ENCODE measurements at regions not wholly inside any gene's neighbourhood (a gene's known extent, or its start where the extent isn't known, plus 50 kb on each side); places are given as distances from the start of the nearest gene placed in this dataset.

- TF ChIP-seq POLR2A (IDR thresholded peaks at IDR 0.05) (no peak), CTCF (IDR thresholded peaks at IDR 0.05) (no peak)
Measured at GRCh38 chr5:6253281-6253680, 125.1 kb downstream of the MED10 start.

Measured in adrenal gland (tissue), 5 donors.